ENCODE measurements at regions not wholly inside any gene's neighbourhood (a gene's known extent, or its start where the extent isn't known, plus 50 kb on each side); places are given as distances from the start of the nearest gene placed in this dataset.

GRCh38 chr6:71403422-71404134 is 115.0 kb downstream of the OGFRL1 start:
- TF ChIP-seq CTCF (IDR thresholded peaks at IDR 0.05) (no peak), POLR2A (IDR thresholded peaks at IDR 0.05) (no peak)
